ENCODE measurements at regions not wholly inside any gene's neighbourhood (a gene's known extent, or its start where the extent isn't known, plus 50 kb on each side); places are given as distances from the start of the nearest gene placed in this dataset.

DNA sequence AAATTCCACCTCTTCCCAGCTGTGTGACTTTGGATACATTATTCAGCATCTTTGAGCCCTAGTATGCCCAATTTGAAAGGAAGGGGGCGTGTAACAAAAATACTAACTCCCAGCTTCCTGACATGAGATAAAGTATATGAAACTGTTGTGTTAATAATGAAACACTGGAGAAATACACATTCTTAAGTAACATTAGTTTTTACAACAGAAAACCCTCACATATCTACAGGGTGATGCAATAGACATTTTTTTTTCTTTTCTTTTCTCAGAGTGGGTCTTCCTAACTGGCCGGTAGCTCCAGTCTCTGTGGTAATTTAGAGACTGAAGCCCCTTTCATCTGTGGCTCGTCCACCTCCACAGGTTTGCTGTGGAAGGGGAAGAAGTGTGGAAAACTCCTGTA lies 79.5 kb downstream of the CD83 start:
- Mint-ChIP-seq H3K4me1 (no peaks in the 10 kb centered on the region), H3K27ac (no peak overlapping the region), H3K27me3 (ENCODE audit: low read depth in 2 of 2) (peaks cover 0 to 14% of the 10 kb centered on the region in 2 donors), H3K4me3 (no peak overlapping the region), H3K36me3 (no peaks in the 10 kb centered on the region), H3K9me3 (no peaks in the 10 kb centered on the region)
- no peak overlapping the region for H3K27ac ChIP-seq (ENCODE audit: low read length)
- no peak overlapping the region for H3K4me3 ChIP-seq (ENCODE audit: low read length)
- ATAC-seq (no peak), DNase-seq (no peak)
- no peaks in the 10 kb centered on the region for H3K27me3 ChIP-seq (ENCODE audit: control insufficient read depth, insufficient read depth, low read length)
- WGBS (ENCODE audit: insufficient coverage) = 89% methylated on average over 2 of the region's 3 CpGs
- no peaks in the 10 kb centered on the region for H3K9me3 ChIP-seq (ENCODE audit: control insufficient read depth, insufficient read depth, low read length)
- no peaks in the 10 kb centered on the region for H3K4me1 ChIP-seq (ENCODE audit: control insufficient read depth, insufficient read depth, low read length)
- intact Hi-C loops (cut with micrococcal nuclease) = no loop called here
- TF ChIP-seq, protein P1, sequence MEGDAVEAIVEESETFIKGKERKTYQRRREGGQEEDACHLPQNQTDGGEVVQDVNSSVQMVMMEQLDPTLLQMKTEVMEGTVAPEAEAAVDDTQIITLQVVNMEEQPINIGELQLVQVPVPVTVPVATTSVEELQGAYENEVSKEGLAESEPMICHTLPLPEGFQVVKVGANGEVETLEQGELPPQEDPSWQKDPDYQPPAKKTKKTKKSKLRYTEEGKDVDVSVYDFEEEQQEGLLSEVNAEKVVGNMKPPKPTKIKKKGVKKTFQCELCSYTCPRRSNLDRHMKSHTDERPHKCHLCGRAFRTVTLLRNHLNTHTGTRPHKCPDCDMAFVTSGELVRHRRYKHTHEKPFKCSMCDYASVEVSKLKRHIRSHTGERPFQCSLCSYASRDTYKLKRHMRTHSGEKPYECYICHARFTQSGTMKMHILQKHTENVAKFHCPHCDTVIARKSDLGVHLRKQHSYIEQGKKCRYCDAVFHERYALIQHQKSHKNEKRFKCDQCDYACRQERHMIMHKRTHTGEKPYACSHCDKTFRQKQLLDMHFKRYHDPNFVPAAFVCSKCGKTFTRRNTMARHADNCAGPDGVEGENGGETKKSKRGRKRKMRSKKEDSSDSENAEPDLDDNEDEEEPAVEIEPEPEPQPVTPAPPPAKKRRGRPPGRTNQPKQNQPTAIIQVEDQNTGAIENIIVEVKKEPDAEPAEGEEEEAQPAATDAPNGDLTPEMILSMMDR (IDR thresholded peaks at IDR 0.05) = no peak
- H3K36me3 ChIP-seq (ENCODE audit: control insufficient read depth, insufficient read depth, low read length) = no peaks in the 10 kb centered on the region

DNA sequence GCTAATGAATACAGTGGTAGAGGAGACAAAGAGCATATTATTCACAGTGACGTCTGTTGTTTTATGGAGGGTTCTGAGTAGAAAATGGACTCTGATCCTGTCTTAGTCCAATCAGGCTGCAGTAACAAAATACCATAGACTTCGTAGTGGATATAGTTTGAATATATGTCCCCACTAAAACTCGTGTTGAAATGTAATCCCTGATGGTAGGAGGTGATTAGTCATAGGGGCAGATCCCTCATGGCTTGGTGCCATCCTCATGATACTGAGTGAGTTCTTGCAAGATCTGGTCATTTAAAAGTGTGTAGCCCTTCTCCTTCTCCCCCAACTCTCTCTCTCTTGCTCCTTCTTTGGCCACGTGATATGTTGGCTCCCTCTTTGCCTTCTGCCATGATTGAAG lies 82.5 kb downstream of the CD83 start:
- H3K4me3 Mint-ChIP-seq = no peak overlapping the region
- H3K36me3 Mint-ChIP-seq = no peaks in the 10 kb centered on the region
- DNase-seq (no peak), ATAC-seq (no peak)
- 87% methylated on average over 3 of the region's 4 CpGs for WGBS (ENCODE audit: insufficient coverage)
- TF ChIP-seq, protein P1 (IDR thresholded peaks at IDR 0.05) = no peak
- Histone ChIP-seq H3K36me3 (ENCODE audit: control insufficient read depth, insufficient read depth, low read length) (no peaks in the 10 kb centered on the region), H3K27me3 (ENCODE audit: control insufficient read depth, insufficient read depth, low read length) (no peaks in the 10 kb centered on the region), H3K4me1 (ENCODE audit: control insufficient read depth, insufficient read depth, low read length) (no peaks in the 10 kb centered on the region), H3K27ac (ENCODE audit: low read length) (no peak overlapping the region), H3K4me3 (ENCODE audit: low read length) (no peak overlapping the region), H3K9me3 (ENCODE audit: control insufficient read depth, insufficient read depth, low read length) (no peaks in the 10 kb centered on the region)
- H3K9me3 Mint-ChIP-seq = no peaks in the 10 kb centered on the region
- H3K27me3 Mint-ChIP-seq (ENCODE audit: low read depth in 2 of 2) = peaks cover 0 to 6% of the 10 kb centered on the region in 2 donors
- no peak overlapping the region for H3K27ac Mint-ChIP-seq
- intact Hi-C loops (cut with micrococcal nuclease) = no loop called here
- no peaks in the 10 kb centered on the region for H3K4me1 Mint-ChIP-seq

DNA sequence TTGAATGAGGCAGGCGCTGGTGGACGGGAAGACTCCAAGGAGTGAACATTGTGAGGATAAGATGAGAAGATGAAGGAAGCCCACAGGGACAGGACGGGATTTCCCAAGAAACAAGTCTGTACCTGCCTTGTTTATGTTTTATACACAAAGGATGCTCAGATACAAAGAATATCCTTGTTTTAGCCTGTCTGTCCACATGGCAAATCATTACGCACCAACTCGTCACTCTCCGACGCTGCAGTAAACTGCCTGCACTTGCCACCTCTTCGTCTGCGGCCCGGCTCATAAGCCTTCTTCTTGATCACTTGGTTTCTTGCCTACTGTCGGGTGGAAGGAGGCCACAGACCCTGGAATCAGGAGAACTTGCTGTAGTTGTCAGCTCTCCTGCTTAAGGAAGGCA lies 85.4 kb downstream of the CD83 start:
- TF ChIP-seq, protein P1 (IDR thresholded peaks at IDR 0.05) = no peak
- Mint-ChIP-seq H3K4me3 (no peak overlapping the region), H3K4me1 (no peaks in the 10 kb centered on the region), H3K27me3 (ENCODE audit: low read depth in 2 of 2) (peaks cover 0 to 3% of the 10 kb centered on the region in 2 donors), H3K27ac (no peak overlapping the region), H3K9me3 (no peaks in the 10 kb centered on the region), H3K36me3 (no peaks in the 10 kb centered on the region)
- H3K4me1 ChIP-seq (ENCODE audit: control insufficient read depth, insufficient read depth, low read length) = no peaks in the 10 kb centered on the region
- no peaks in the 10 kb centered on the region for H3K36me3 ChIP-seq (ENCODE audit: control insufficient read depth, insufficient read depth, low read length)
- WGBS (ENCODE audit: insufficient coverage) = 93% methylated on average over 11 of the region's 11 CpGs
- H3K9me3 ChIP-seq (ENCODE audit: control insufficient read depth, insufficient read depth, low read length) = no peaks in the 10 kb centered on the region
- no peak for ATAC-seq
- intact Hi-C loops (cut with micrococcal nuclease) = no loop called here
- no peak overlapping the region for H3K4me3 ChIP-seq (ENCODE audit: low read length)
- H3K27ac ChIP-seq (ENCODE audit: low read length) = no peak overlapping the region
- no peak for DNase-seq
- H3K27me3 ChIP-seq (ENCODE audit: control insufficient read depth, insufficient read depth, low read length) = no peaks in the 10 kb centered on the region

DNA sequence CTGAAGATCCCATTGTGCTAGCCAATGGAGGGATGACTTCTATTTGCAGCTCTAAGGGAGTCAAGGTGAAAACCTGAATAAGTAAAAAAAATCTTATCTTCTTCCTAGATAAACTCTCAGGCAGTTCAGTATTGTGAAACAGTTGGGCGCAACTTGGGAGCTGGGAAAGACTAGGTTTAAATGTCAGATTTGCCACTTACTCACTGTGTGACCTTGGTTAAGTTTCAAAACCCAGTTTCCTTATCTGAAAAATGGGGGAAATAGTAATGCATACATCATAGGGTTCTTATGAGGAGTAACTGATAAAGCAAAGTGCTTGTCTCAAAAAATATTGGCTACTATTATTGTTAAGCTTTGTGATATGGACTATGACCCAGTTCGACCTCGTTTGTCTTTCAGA lies 88.8 kb downstream of the CD83 start:
- TF ChIP-seq, protein P1 (IDR thresholded peaks at IDR 0.05) = no peak
- Histone ChIP-seq H3K36me3 (ENCODE audit: control insufficient read depth, insufficient read depth, low read length) (no peaks in the 10 kb centered on the region), H3K27me3 (ENCODE audit: control insufficient read depth, insufficient read depth, low read length) (no peaks in the 10 kb centered on the region), H3K27ac (ENCODE audit: low read length) (no peak overlapping the region), H3K4me1 (ENCODE audit: control insufficient read depth, insufficient read depth, low read length) (peaks cover 13% of the 10 kb centered on the region), H3K4me3 (ENCODE audit: low read length) (no peak overlapping the region), H3K9me3 (ENCODE audit: control insufficient read depth, insufficient read depth, low read length) (no peaks in the 10 kb centered on the region)
- no peak for DNase-seq
- H3K4me3 Mint-ChIP-seq = no peak overlapping the region
- H3K36me3 Mint-ChIP-seq = no peaks in the 10 kb centered on the region
- H3K4me1 Mint-ChIP-seq = peaks cover 9% of the 10 kb centered on the region in 2 donors
- WGBS (ENCODE audit: insufficient coverage) = 89% methylated on average over 3 of the region's 3 CpGs
- intact Hi-C loops (cut with micrococcal nuclease) = no loop called here
- H3K9me3 Mint-ChIP-seq = no peaks in the 10 kb centered on the region
- no peak overlapping the region for H3K27ac Mint-ChIP-seq
- peaks cover 0 to 3% of the 10 kb centered on the region in 2 donors for H3K27me3 Mint-ChIP-seq (ENCODE audit: low read depth in 2 of 2)
- no peak for ATAC-seq
